ENCODE measurements at regions not wholly inside any gene's neighbourhood (a gene's known extent, or its start where the extent isn't known, plus 50 kb on each side); places are given as distances from the start of the nearest gene placed in this dataset.
"Not testable (repeated sequence)": the region's sequence is repeated elsewhere in the genome, so short reads cannot be mapped to it uniquely, and the experiment has no call there.

- Histone ChIP-seq H3K9ac (ENCODE audit: low read depth, low read length) (no peak overlapping the region), H3K9me3 (replicated peaks; ENCODE audit: low read length) (no peaks in the 10 kb centered on the region), H3K4me2 (ENCODE audit: low read length) (no peak overlapping the region), H3K4me3 (ENCODE audit: low read length) (no peak overlapping the region), H3K4me1 (ENCODE audit: control insufficient read depth, insufficient read depth, low read length) (peaks cover 17% of the 10 kb centered on the region), H3K27me3 (ENCODE audit: control insufficient read depth, insufficient read depth, low read length) (no peaks in the 10 kb centered on the region), H3K36me3 (ENCODE audit: insufficient read depth, low read length) (no peaks in the 10 kb centered on the region)
Observed at GRCh38 chr4:176614793-176615192, 177.9 kb downstream of the VEGFC start.

- H3K4me3 ChIP-seq (ENCODE audit: low read length), result no peak overlapping the region
- peaks cover 9% of the 10 kb centered on the region for H3K4me1 ChIP-seq (ENCODE audit: control insufficient read depth, insufficient read depth, low read length)
- H3K4me2 ChIP-seq (ENCODE audit: low read length), result no peak overlapping the region
- H3K9me3 ChIP-seq (replicated peaks; ENCODE audit: low read length), result no peaks in the 10 kb centered on the region
- H3K27me3 ChIP-seq (ENCODE audit: control insufficient read depth, insufficient read depth, low read length), result no peaks in the 10 kb centered on the region
- H3K9ac ChIP-seq (ENCODE audit: low read depth, low read length), result no peak overlapping the region
- no peaks in the 10 kb centered on the region for H3K36me3 ChIP-seq (ENCODE audit: insufficient read depth, low read length)
Observed at GRCh38 chr4:176616151-176616550, 176.6 kb downstream of the VEGFC start.

GRCh38 chr4:176618138-176618537, 174.6 kb downstream of the VEGFC start:
- Histone ChIP-seq H3K36me3 (ENCODE audit: insufficient read depth, low read length) (no peaks in the 10 kb centered on the region), H3K9ac (ENCODE audit: low read depth, low read length) (no peak overlapping the region), H3K4me2 (ENCODE audit: low read length) (no peak overlapping the region), H3K4me3 (ENCODE audit: low read length) (no peak overlapping the region), H3K27me3 (ENCODE audit: control insufficient read depth, insufficient read depth, low read length) (no peaks in the 10 kb centered on the region), H3K9me3 (replicated peaks; ENCODE audit: low read length) (no peaks in the 10 kb centered on the region), H3K4me1 (ENCODE audit: control insufficient read depth, insufficient read depth, low read length) (peaks cover 12% of the 10 kb centered on the region)

GRCh38 chr4:176619430-176619829, 173.3 kb downstream of the VEGFC start:
- Histone ChIP-seq H3K27me3 (ENCODE audit: control insufficient read depth, insufficient read depth, low read length) (no peaks in the 10 kb centered on the region), H3K4me2 (ENCODE audit: low read length) (no peak overlapping the region), H3K9ac (ENCODE audit: low read depth, low read length) (no peak overlapping the region), H3K36me3 (ENCODE audit: insufficient read depth, low read length) (no peaks in the 10 kb centered on the region), H3K9me3 (replicated peaks; ENCODE audit: low read length) (no peaks in the 10 kb centered on the region), H3K4me1 (ENCODE audit: control insufficient read depth, insufficient read depth, low read length) (peaks cover 12% of the 10 kb centered on the region), H3K4me3 (ENCODE audit: low read length) (no peak overlapping the region)

- Histone ChIP-seq H3K9ac (ENCODE audit: low read depth, low read length) (no peak overlapping the region), H3K9me3 (replicated peaks; ENCODE audit: low read length) (no peaks in the 10 kb centered on the region), H3K4me1 (ENCODE audit: control insufficient read depth, insufficient read depth, low read length) (peaks cover 12% of the 10 kb centered on the region), H3K4me3 (ENCODE audit: low read length) (no peak overlapping the region), H3K36me3 (ENCODE audit: insufficient read depth, low read length) (no peaks in the 10 kb centered on the region), H3K4me2 (ENCODE audit: low read length) (no peak overlapping the region), H3K27me3 (ENCODE audit: control insufficient read depth, insufficient read depth, low read length) (no peaks in the 10 kb centered on the region)
Observed at GRCh38 chr4:176622251-176622948, 170.3 kb downstream of the VEGFC start.

- H3K36me3 ChIP-seq (ENCODE audit: insufficient read depth, low read length); H3K4me2 ChIP-seq (ENCODE audit: low read length); H3K9ac ChIP-seq (ENCODE audit: low read depth, low read length); H3K27me3 ChIP-seq (ENCODE audit: control insufficient read depth, insufficient read depth, low read length); H3K4me3 ChIP-seq (ENCODE audit: low read length); H3K9me3 ChIP-seq (replicated peaks; ENCODE audit: low read length): not testable (repeated sequence)
- H3K4me1 ChIP-seq (ENCODE audit: control insufficient read depth, insufficient read depth, low read length), result peaks cover 12% of the 10 kb centered on the region
Observed at GRCh38 chr4:176624983-176625610, 167.6 kb downstream of the VEGFC start.

- peaks cover 2% of the 10 kb centered on the region for H3K4me1 ChIP-seq (ENCODE audit: control insufficient read depth, insufficient read depth, low read length)
- no peak overlapping the region for H3K9ac ChIP-seq (ENCODE audit: low read depth, low read length)
- no peaks in the 10 kb centered on the region for H3K9me3 ChIP-seq (replicated peaks; ENCODE audit: low read length)
- H3K4me2 ChIP-seq (ENCODE audit: low read length), result no peak overlapping the region
- no peak overlapping the region for H3K4me3 ChIP-seq (ENCODE audit: low read length)
- no peaks in the 10 kb centered on the region for H3K27me3 ChIP-seq (ENCODE audit: control insufficient read depth, insufficient read depth, low read length)
- no peaks in the 10 kb centered on the region for H3K36me3 ChIP-seq (ENCODE audit: insufficient read depth, low read length)
Observed at GRCh38 chr4:176627916-176628315, 164.8 kb downstream of the VEGFC start.

GRCh38 chr4:176631611-176632010, 161.1 kb downstream of the VEGFC start:
- no peak overlapping the region for H3K9ac ChIP-seq (ENCODE audit: low read depth, low read length)
- H3K4me3 ChIP-seq (ENCODE audit: low read length), result no peak overlapping the region
- peaks cover 18% of the 10 kb centered on the region for H3K4me1 ChIP-seq (ENCODE audit: control insufficient read depth, insufficient read depth, low read length)
- H3K36me3 ChIP-seq (ENCODE audit: insufficient read depth, low read length), result no peaks in the 10 kb centered on the region
- H3K4me2 ChIP-seq (ENCODE audit: low read length), result no peak overlapping the region
- H3K27me3 ChIP-seq (ENCODE audit: control insufficient read depth, insufficient read depth, low read length), result no peaks in the 10 kb centered on the region
- no peaks in the 10 kb centered on the region for H3K9me3 ChIP-seq (replicated peaks; ENCODE audit: low read length)
